Naive thymus-derived CD4-positive, alpha-beta T cell (primary cell): ENCODE measurements at regions not wholly inside any gene's neighbourhood (a gene's known extent, or its start where the extent isn't known, plus 50 kb on each side); places are given as distances from the start of the nearest gene placed in this dataset.

Experiments
- ATAC-seq: fragments of 150-1000 bp; cut with Tn5 transposase; 2 replicates; pipeline ENCODE4 v1.10.0; 2021; ENCODE audit warnings: mild to moderate bottlenecking, moderate library complexity
- CTCF ChIA-PET: fragments of 350-600 bp; sonication (Branson Sonifier 250); formaldehyde crosslinking; loops from one replicate; lab custom pipeline; 2021; ENCODE audit warnings: antibody characterized with exemption; lab: Charles Lee
- POLR2A ChIA-PET: fragments of 350-600 bp; sonication (Branson Sonifier 250); formaldehyde crosslinking; loops from one replicate; lab custom pipeline; 2021; ENCODE audit warnings: antibody characterized with exemption, inconsistent platforms; lab: Charles Lee
- DNase-seq, 9 donors: peaks; one replicate each; pipeline versions ENCODE4 v3.0.0 to v3.0.0-alpha.2; 2020 to 2022; ENCODE audit warnings: mixed read lengths in 1 of 9
- H3K27ac ChIP-seq: one replicate; pipeline ENCODE4 v1.7.0; 2013; ENCODE audit warnings: mild to moderate bottlenecking, low read depth, low read length, moderate library complexity
- H3K27me3 ChIP-seq, 2 donors: one replicate each; pipeline ENCODE4 v1.7.0; 2013; ENCODE audit warnings: low read length in 2 of 2, mild to moderate bottlenecking in 2 of 2, moderate library complexity in 2 of 2; ENCODE audit not compliant: control insufficient read depth in 2 of 2, insufficient read depth in 2 of 2
- H3K36me3 ChIP-seq, 3 experiments: 1 replicate in 2 of 3; 2 replicates in 1 of 3; pipeline ENCODE4 v1.7.0; 2013; ENCODE audit warnings: low read length in 3 of 3, mild to moderate bottlenecking in 3 of 3, moderate library complexity in 1 of 3; ENCODE audit not compliant: insufficient read depth in 3 of 3, control insufficient read depth in 2 of 3
- H3K4me1 ChIP-seq, 2 donors: one replicate each; pipeline ENCODE4 v1.7.0; 2013; ENCODE audit warnings: low read length in 2 of 2, mild to moderate bottlenecking in 2 of 2, moderate library complexity in 1 of 2; ENCODE audit not compliant: control insufficient read depth in 2 of 2, insufficient read depth in 2 of 2
- H3K4me3 ChIP-seq: 2 replicates; pipeline ENCODE4 v1.7.0; 2013; ENCODE audit warnings: mild to moderate bottlenecking, low read length
- H3K9me3 ChIP-seq, 3 experiments: 1 replicate in 2 of 3; 2 replicates in 1 of 3; pipeline ENCODE4 v1.7.0; 2013; ENCODE audit warnings: low read length in 3 of 3; ENCODE audit not compliant: control insufficient read depth in 2 of 3
- H3K27ac Mint-ChIP-seq, 9 donors: one replicate each; pipeline ENCODE4 v1.8.0; 2020 to 2022; ENCODE audit warnings: mixed read lengths in 9 of 9, mild to moderate bottlenecking in 8 of 9, moderate library complexity in 5 of 9, inconsistent platforms in 2 of 9
- H3K27me3 Mint-ChIP-seq, 5 donors: one replicate each; pipeline ENCODE4 v1.8.0; 2021 to 2022; ENCODE audit warnings: mixed read lengths in 5 of 5, mild to moderate bottlenecking in 1 of 5
- H3K36me3 Mint-ChIP-seq, 5 donors: one replicate each; pipeline ENCODE4 v1.8.0; 2020 to 2022; ENCODE audit warnings: mixed read lengths in 5 of 5, mild to moderate bottlenecking in 3 of 5, inconsistent platforms in 1 of 5
- H3K4me1 Mint-ChIP-seq, 7 donors: one replicate each; pipeline ENCODE4 v1.8.0; 2020 to 2022; ENCODE audit warnings: mixed read lengths in 7 of 7, mild to moderate bottlenecking in 3 of 7, inconsistent platforms in 1 of 7
- H3K4me3 Mint-ChIP-seq, 10 donors: one replicate each; pipeline ENCODE4 v1.8.0; 2020 to 2022; ENCODE audit warnings: mild to moderate bottlenecking in 10 of 10, mixed read lengths in 10 of 10, moderate library complexity in 6 of 10, inconsistent platforms in 2 of 10
- H3K9me3 Mint-ChIP-seq, 11 donors: one replicate each; pipeline ENCODE4 v1.8.0; 2020 to 2022; ENCODE audit warnings: mixed read lengths in 11 of 11, mild to moderate bottlenecking in 4 of 11, inconsistent platforms in 1 of 11, moderate library complexity in 1 of 11
- intact Hi-C, 2 donors: fragments of 100-400 bp; cut with micrococcal nuclease; formaldehyde crosslinking; loops; one replicate each; pipeline ENCODE4 v1.15.1; 2023

- no peak overlapping the region for H3K27ac Mint-ChIP-seq
- POLR2A ChIA-PET: no interaction called here
- Histone ChIP-seq H3K27me3 (no peaks in the 10 kb centered on the region), H3K4me3 (no peak overlapping the region), H3K9me3 (no peaks in the 10 kb centered on the region), H3K36me3 (no peaks in the 10 kb centered on the region), H3K27ac (no peak overlapping the region), H3K4me1 (no peaks in the 10 kb centered on the region)
- no peak overlapping the region for H3K4me3 Mint-ChIP-seq
- no peaks in the 10 kb centered on the region for H3K9me3 Mint-ChIP-seq
- intact Hi-C loops: no loop called here
- DNase-seq: no peak
- no peaks in the 10 kb centered on the region for H3K36me3 Mint-ChIP-seq
- H3K4me1 Mint-ChIP-seq: no peaks in the 10 kb centered on the region
- no peak for ATAC-seq
- peaks cover 0 to 2% (median 0%) of the 10 kb centered on the region in 5 donors for H3K27me3 Mint-ChIP-seq
- CTCF ChIA-PET: no interaction called here
Measured at GRCh38 chr11:44454666-44455065, 110.8 kb upstream of the CD82 start.

GRCh38 chr11:44456544-44457300 lies 108.7 kb upstream of the CD82 start:
- Histone ChIP-seq H3K36me3 (no peaks in the 10 kb centered on the region), H3K4me1 (no peaks in the 10 kb centered on the region), H3K9me3 (no peaks in the 10 kb centered on the region), H3K27me3 (no peaks in the 10 kb centered on the region), H3K27ac (no peak overlapping the region), H3K4me3 (no peak overlapping the region)
- POLR2A ChIA-PET: no interaction called here
- H3K36me3 Mint-ChIP-seq: no peaks in the 10 kb centered on the region
- ATAC-seq (no peak), DNase-seq (no peak)
- H3K4me1 Mint-ChIP-seq: no peaks in the 10 kb centered on the region
- intact Hi-C loops: no loop called here
- no peak overlapping the region for H3K4me3 Mint-ChIP-seq
- H3K27me3 Mint-ChIP-seq: peaks cover 0 to 6% (median 0%) of the 10 kb centered on the region in 5 donors
- CTCF ChIA-PET: no interaction called here
- H3K27ac Mint-ChIP-seq: no peak overlapping the region
- H3K9me3 Mint-ChIP-seq: peaks cover 0 to 3% (median 0%) of the 10 kb centered on the region in 11 donors

- Mint-ChIP-seq H3K27me3 (peaks cover 0 to 6% (median 0%) of the 10 kb centered on the region in 5 donors), H3K4me1 (no peaks in the 10 kb centered on the region), H3K36me3 (no peaks in the 10 kb centered on the region), H3K4me3 (no peak overlapping the region), H3K27ac (no peak overlapping the region), H3K9me3 (peaks cover 0 to 3% (median 0%) of the 10 kb centered on the region in 11 donors)
- intact Hi-C loops: no loop called here
- DNase-seq: no peak
- Histone ChIP-seq H3K9me3 (no peaks in the 10 kb centered on the region), H3K36me3 (no peaks in the 10 kb centered on the region), H3K4me3 (no peak overlapping the region), H3K27ac (no peak overlapping the region), H3K4me1 (no peaks in the 10 kb centered on the region), H3K27me3 (no peaks in the 10 kb centered on the region)
- no peak for ATAC-seq
- ChIA-PET POLR2A (no interaction called here), CTCF (no interaction called here)
Measured at GRCh38 chr11:44457862-44458261, 107.6 kb upstream of the CD82 start.

- Mint-ChIP-seq H3K9me3 (peaks cover 0 to 16% (median 4%) of the 10 kb centered on the region in 11 donors), H3K4me3 (no peak overlapping the region), H3K27ac (no peak overlapping the region), H3K36me3 (no peaks in the 10 kb centered on the region), H3K4me1 (no peaks in the 10 kb centered on the region), H3K27me3 (peaks cover 0 to 17% (median 0%) of the 10 kb centered on the region in 5 donors)
- H3K36me3 ChIP-seq: no peaks in the 10 kb centered on the region
- POLR2A ChIA-PET: no interaction called here
- H3K4me3 ChIP-seq: no peak overlapping the region
- intact Hi-C loops: no loop called here
- H3K4me1 ChIP-seq: no peaks in the 10 kb centered on the region
- ATAC-seq (no peak), DNase-seq (no peak)
- CTCF ChIA-PET: no interaction called here
- no peaks in the 10 kb centered on the region for H3K27me3 ChIP-seq
- H3K27ac ChIP-seq: no peak overlapping the region
- no peaks in the 10 kb centered on the region for H3K9me3 ChIP-seq
Measured at GRCh38 chr11:44463751-44464150, 101.7 kb upstream of the CD82 start.

- DNase-seq: no peak
- no peak overlapping the region for H3K4me3 Mint-ChIP-seq
- intact Hi-C loops: no loop called here
Measured at GRCh38 chr11:44464741-44465140, 100.7 kb upstream of the CD82 start.

GRCh38 chr11:44466531-44467205 lies 98.8 kb upstream of the CD82 start:
- H3K36me3 Mint-ChIP-seq: no peaks in the 10 kb centered on the region
- DNase-seq (no peak), ATAC-seq (no peak)
- no peaks in the 10 kb centered on the region for H3K9me3 ChIP-seq
- no peaks in the 10 kb centered on the region for H3K4me1 ChIP-seq
- H3K4me3 Mint-ChIP-seq: no peak overlapping the region
- peaks cover 0 to 16% (median 4%) of the 10 kb centered on the region in 11 donors for H3K9me3 Mint-ChIP-seq
- H3K4me1 Mint-ChIP-seq: peaks cover 0 to 5% (median 0%) of the 10 kb centered on the region in 7 donors
- peaks cover 0 to 34% (median 12%) of the 10 kb centered on the region in 5 donors for H3K27me3 Mint-ChIP-seq
- no peaks in the 10 kb centered on the region for H3K27me3 ChIP-seq
- ChIA-PET POLR2A (no interaction called here), CTCF (no interaction called here)
- intact Hi-C loops: no loop called here
- no peaks in the 10 kb centered on the region for H3K36me3 ChIP-seq
- H3K27ac ChIP-seq: no peak overlapping the region
- peak overlapping the region in 1 of 9 donors; percentile 38 for H3K27ac Mint-ChIP-seq
- H3K4me3 ChIP-seq: no peak overlapping the region

More at GRCh38 chr11:44464741-44465140, 100.7 kb upstream of the CD82 start:
- Mint-ChIP-seq H3K36me3 (no peaks in the 10 kb centered on the region), H3K9me3 (peaks cover 0 to 16% (median 4%) of the 10 kb centered on the region in 11 donors), H3K4me1 (no peaks in the 10 kb centered on the region), H3K27ac (no peak overlapping the region), H3K27me3 (peaks cover 0 to 20% (median 2%) of the 10 kb centered on the region in 5 donors)
- Histone ChIP-seq H3K4me1 (no peaks in the 10 kb centered on the region), H3K36me3 (no peaks in the 10 kb centered on the region), H3K4me3 (no peak overlapping the region), H3K27ac (no peak overlapping the region), H3K9me3 (no peaks in the 10 kb centered on the region), H3K27me3 (no peaks in the 10 kb centered on the region)
- CTCF ChIA-PET: no interaction called here
- POLR2A ChIA-PET: no interaction called here
- ATAC-seq: no peak
